IMR-90 (cell line): ENCODE measurements at regions not wholly inside any gene's neighbourhood (a gene's known extent, or its start where the extent isn't known, plus 50 kb on each side); places are given as distances from the start of the nearest gene placed in this dataset.

Experiments
- ATAC-seq: fragments of 200-7000 bp; cut with Tn5 transposase; 2 replicates; pipeline ENCODE4 v1.9.1; 2020; ENCODE audit warnings: low read depth, mild to moderate bottlenecking, moderate library complexity
- BruUV-seq: library from RNA; stranded (reverse); fragments of 400-500 nt; replicated peaks from 2 replicates; lab custom pipeline; 2021; lab: Mats Ljungman, UMichigan
- CTCF ChIA-PET: fragments of 300-600 bp; formaldehyde crosslinking; extraction: SDS; loops from one replicate; lab custom pipeline; 2021; ENCODE audit warnings: antibody characterized with exemption; lab: Yijun Ruan, JAX
- POLR2A ChIA-PET: fragments of 300-600 bp; sonication (Branson Sonifier 250); formaldehyde crosslinking; loops from one replicate; lab custom pipeline; 2022; ENCODE audit warnings: antibody characterized with exemption; ENCODE audit not compliant: unreplicated experiment; lab: Charles Lee
- DNase-seq: peaks from one replicate; pipeline ENCODE4 v3.0.0; 2013
- H2AFZ ChIP-seq: replicated peaks from 2 replicates; pipeline ENCODE3; 2013; ENCODE audit warnings: low read length, mild to moderate bottlenecking; ENCODE audit not compliant: poor library complexity
- H2AK5ac ChIP-seq: 2 replicates; pipeline ENCODE4 v1.6.1; 2013; ENCODE audit warnings: low read depth, low read length, inconsistent platforms
- H2AK9ac ChIP-seq: replicated peaks from 2 replicates; pipeline ENCODE3; 2013; ENCODE audit warnings: mild to moderate bottlenecking, low read depth, low read length, moderate library complexity; ENCODE audit not compliant: poor library complexity
- H2BK120ac ChIP-seq: 2 replicates; pipeline ENCODE4 v1.6.1; 2013; ENCODE audit warnings: low read depth, low read length, inconsistent platforms
- H2BK15ac ChIP-seq: 3 replicates; pipeline ENCODE4 v1.6.1; 2013; ENCODE audit warnings: low read depth, low read length, inconsistent platforms
- H2BK20ac ChIP-seq: 2 replicates; pipeline ENCODE4 v1.6.1; 2013; ENCODE audit warnings: low read depth, mild to moderate bottlenecking, inconsistent platforms, low read length, moderate library complexity
- H2BK5ac ChIP-seq: 2 replicates; pipeline ENCODE4 v1.6.1; 2013; ENCODE audit warnings: mild to moderate bottlenecking, low read depth, low read length, inconsistent platforms; ENCODE audit not compliant: poor library complexity, severe bottlenecking
- H3K14ac ChIP-seq: replicated peaks from 2 replicates; pipeline ENCODE4 v1.6.1; 2013; ENCODE audit warnings: low read depth, low read length, inconsistent platforms
- H3K18ac ChIP-seq: 2 replicates; pipeline ENCODE4 v1.6.1; 2013; ENCODE audit warnings: low read depth, low read length, control low read depth
- H3K23ac ChIP-seq: 2 replicates; pipeline ENCODE4 v1.6.1; 2013; ENCODE audit warnings: low read depth, low read length, inconsistent platforms
- H3K27ac ChIP-seq: 2 replicates; pipeline ENCODE4 v1.5.1; 2013; ENCODE audit warnings: mild to moderate bottlenecking, control low read depth, low read length; ENCODE audit not compliant: insufficient read depth
- H3K27me3 ChIP-seq: 2 replicates; pipeline ENCODE4 v1.6.1; 2013; ENCODE audit warnings: low read length; ENCODE audit not compliant: control insufficient read depth, insufficient read depth
- H3K36me3 ChIP-seq: 2 replicates; pipeline ENCODE4 v1.6.1; 2013; ENCODE audit warnings: low read length, mixed read lengths; ENCODE audit not compliant: control insufficient read depth, insufficient read depth
- H3K4ac ChIP-seq: 2 replicates; pipeline ENCODE4 v1.6.1; 2013; ENCODE audit warnings: low read depth, low read length, inconsistent platforms
- H3K4me1 ChIP-seq: 2 replicates; pipeline ENCODE4 v1.6.1; 2013; ENCODE audit warnings: low read length, mixed read lengths; ENCODE audit not compliant: control insufficient read depth, insufficient read depth
- H3K4me2 ChIP-seq: 2 replicates; pipeline ENCODE4 v1.6.1; 2013; ENCODE audit warnings: low read depth, mild to moderate bottlenecking, control low read depth, low read length, moderate library complexity
- H3K4me3 ChIP-seq: 2 replicates; pipeline ENCODE4 v1.5.1; 2013; ENCODE audit warnings: low read depth, mild to moderate bottlenecking, control low read depth, low read length, moderate library complexity; ENCODE audit not compliant: insufficient read depth
- H3K56ac ChIP-seq: 2 replicates; pipeline ENCODE4 v1.6.1; 2013; ENCODE audit warnings: low read length, inconsistent platforms; ENCODE audit not compliant: insufficient read depth; ENCODE audit errors: extremely low read depth
- H3K79me1 ChIP-seq, 2 experiments: 2 replicates each; pipeline ENCODE4 v1.6.1; 2013; ENCODE audit warnings: low read length in 2 of 2, inconsistent platforms in 1 of 2, low read depth in 1 of 2
- H3K9ac ChIP-seq: 2 replicates; pipeline ENCODE4 v1.6.1; 2013; ENCODE audit warnings: low read depth, low read length, control low read depth
- H3K9me1 ChIP-seq: 2 replicates; pipeline ENCODE4 v1.6.1; 2013; ENCODE audit warnings: low read length, inconsistent platforms; ENCODE audit not compliant: insufficient read depth
- H3K9me3 ChIP-seq: 2 replicates; pipeline ENCODE4 v1.6.1; 2013; ENCODE audit warnings: low read length; ENCODE audit not compliant: control insufficient read depth, insufficient read depth
- H4K20me1 ChIP-seq: 2 replicates; pipeline ENCODE4 v1.6.1; 2013; ENCODE audit warnings: low read length, inconsistent platforms; ENCODE audit not compliant: insufficient read depth
- H4K5ac ChIP-seq: 2 replicates; pipeline ENCODE4 v1.6.1; 2013; ENCODE audit warnings: mild to moderate bottlenecking, low read depth, low read length, control low read depth
- H4K8ac ChIP-seq, 2 experiments: 2 replicates each; pipeline ENCODE4 v1.6.1; 2013; ENCODE audit warnings: low read depth in 2 of 2, low read length in 2 of 2, control low read depth in 1 of 2, inconsistent platforms in 1 of 2
- H4K91ac ChIP-seq: 2 replicates; pipeline ENCODE4 v1.6.1; 2013; ENCODE audit warnings: low read depth, low read length, inconsistent platforms; ENCODE audit not compliant: insufficient read depth
- FOS ChIP-seq: fragments of 150-350 bp; IDR thresholded peaks from 2 replicates; pipeline ENCODE4 v1.6.1; 2016; ENCODE audit warnings: low read depth, low read length
- MAZ ChIP-seq: IDR thresholded peaks from 2 replicates; pipeline ENCODE4 v1.6.1; 2012; ENCODE audit warnings: low read depth, mild to moderate bottlenecking, low read length, improper control_type of control experiment, moderate library complexity, borderline replicate concordance
- NFE2L2 ChIP-seq: fragments of 150-350 bp; IDR thresholded peaks from 2 replicates; pipeline ENCODE4 v1.6.1; 2016; ENCODE audit warnings: low read depth, mild to moderate bottlenecking, low read length
- RAD21 ChIP-seq: IDR thresholded peaks from 2 replicates; pipeline ENCODE4 v1.6.1; 2012; ENCODE audit warnings: low read length, improper control_type of control experiment
- SMC3 ChIP-seq: fragments of 150-350 bp; IDR thresholded peaks from 2 replicates; pipeline ENCODE4 v1.6.1; 2016; ENCODE audit warnings: low read depth, mild to moderate bottlenecking, antibody characterized with exemption, low read length, moderate library complexity
- USF2 ChIP-seq: fragments of 150-350 bp; IDR thresholded peaks from 2 replicates; pipeline ENCODE4 v1.6.1; 2017; ENCODE audit warnings: mild to moderate bottlenecking, antibody characterized with exemption, low read length, low read depth
- WGBS, 2 experiments: methylation state at CpG; one replicate each; pipeline versions ENCODE4 v1.1.5 to v1.1.7; 2013; ENCODE audit warnings: missing lambda C conversion rate in 2 of 2; ENCODE audit not compliant: insufficient read length in 1 of 2; ENCODE audit errors: extremely low coverage in 2 of 2; 5-methylcytosine and 5-hydroxymethylcytosine counted together
- dilution Hi-C: fragments of 300-500 bp; cut with HindIII; formaldehyde crosslinking; loops from one replicate; pipeline ENCODE4 v1.14.3; 2018; ENCODE audit warnings: low sequenced_read_pairs; ENCODE audit not compliant: unreplicated experiment
- in situ Hi-C: fragments of 300-500 bp; cut with MboI; formaldehyde crosslinking; loops from 3 replicates; pipeline ENCODE4 v1.14.3; 2019; ENCODE audit warnings: low sequenced_read_pairs, inconsistent platforms, mixed read lengths
- intact Hi-C: fragments of 100-400 bp; cut with micrococcal nuclease; formaldehyde crosslinking; loops from 2 replicates; pipeline ENCODE4 v1.10.0; 2022
- TF ChIP-seq, protein P1 (sequence below): conservative IDR thresholded peaks from 2 replicates; pipeline ENCODE4 v1.5.1; 2012; ENCODE audit warnings: mild to moderate bottlenecking, low read depth, low read length, improper control_type of control experiment

DNA sequence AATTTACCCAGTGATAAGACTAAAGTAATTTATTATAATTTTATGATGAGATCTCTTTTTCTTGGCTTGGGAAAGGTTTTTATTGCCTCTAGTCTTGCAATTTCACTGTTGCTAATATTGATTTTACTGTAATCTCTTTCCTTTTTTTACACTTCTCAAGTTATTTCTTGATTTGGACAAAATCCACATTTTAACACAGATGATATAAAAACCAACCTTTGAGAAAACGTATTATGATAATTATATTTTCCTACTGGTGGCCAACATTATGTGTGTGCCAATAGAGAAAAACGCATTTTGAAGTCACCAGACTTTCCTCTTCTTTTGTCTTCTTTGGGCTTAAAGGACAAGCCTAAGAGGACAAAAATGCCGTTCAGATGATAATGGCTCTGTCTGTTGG is 314.9 kb downstream of the PRDM2 start:
- ChIA-PET CTCF (no interaction called here), POLR2A (no interaction called here)
- no peak overlapping the region for H3K27ac ChIP-seq
- in situ Hi-C loops (no loop called here), dilution Hi-C loops (no loop called here), intact Hi-C loops (no loop called here)
- no peaks in the 10 kb centered on the region for H3K79me1 ChIP-seq
- ATAC-seq (no peak), DNase-seq (no peak)
- no peak overlapping the region for H4K8ac ChIP-seq
- no peak overlapping the region for H2AK5ac ChIP-seq
- H3K27me3 ChIP-seq, result no peaks in the 10 kb centered on the region
- H3K36me3 ChIP-seq, result no peaks in the 10 kb centered on the region
- H2BK5ac ChIP-seq, result no peak overlapping the region
- H2BK20ac ChIP-seq, result no peak overlapping the region
- H3K4ac ChIP-seq, result no peak overlapping the region
- TF ChIP-seq SMC3, result no peak
- no peak for TF ChIP-seq RAD21
- no peak for TF ChIP-seq NFE2L2
- TF ChIP-seq MAZ, result no peak
- TF ChIP-seq FOS, result no peak
- no peak for TF ChIP-seq USF2
- TF ChIP-seq, protein P1, sequence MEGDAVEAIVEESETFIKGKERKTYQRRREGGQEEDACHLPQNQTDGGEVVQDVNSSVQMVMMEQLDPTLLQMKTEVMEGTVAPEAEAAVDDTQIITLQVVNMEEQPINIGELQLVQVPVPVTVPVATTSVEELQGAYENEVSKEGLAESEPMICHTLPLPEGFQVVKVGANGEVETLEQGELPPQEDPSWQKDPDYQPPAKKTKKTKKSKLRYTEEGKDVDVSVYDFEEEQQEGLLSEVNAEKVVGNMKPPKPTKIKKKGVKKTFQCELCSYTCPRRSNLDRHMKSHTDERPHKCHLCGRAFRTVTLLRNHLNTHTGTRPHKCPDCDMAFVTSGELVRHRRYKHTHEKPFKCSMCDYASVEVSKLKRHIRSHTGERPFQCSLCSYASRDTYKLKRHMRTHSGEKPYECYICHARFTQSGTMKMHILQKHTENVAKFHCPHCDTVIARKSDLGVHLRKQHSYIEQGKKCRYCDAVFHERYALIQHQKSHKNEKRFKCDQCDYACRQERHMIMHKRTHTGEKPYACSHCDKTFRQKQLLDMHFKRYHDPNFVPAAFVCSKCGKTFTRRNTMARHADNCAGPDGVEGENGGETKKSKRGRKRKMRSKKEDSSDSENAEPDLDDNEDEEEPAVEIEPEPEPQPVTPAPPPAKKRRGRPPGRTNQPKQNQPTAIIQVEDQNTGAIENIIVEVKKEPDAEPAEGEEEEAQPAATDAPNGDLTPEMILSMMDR, result no peak
- H3K18ac ChIP-seq, result no peak overlapping the region
- H2AK9ac ChIP-seq, result no peak overlapping the region
- no peaks in the 10 kb centered on the region for H3K4me1 ChIP-seq
- peaks cover 18% of the 10 kb centered on the region for H3K9me3 ChIP-seq
- no peak overlapping the region for H4K91ac ChIP-seq
- no peak overlapping the region for H3K56ac ChIP-seq
- no peak overlapping the region for H3K9ac ChIP-seq
- no peaks in the 10 kb centered on the region for H3K9me1 ChIP-seq
- H3K23ac ChIP-seq, result no peak overlapping the region
- H3K4me2 ChIP-seq, result no peak overlapping the region
- no peak overlapping the region for H4K5ac ChIP-seq
- no peak overlapping the region for H2BK15ac ChIP-seq
- H2BK120ac ChIP-seq, result no peak overlapping the region
- no peak overlapping the region for H3K14ac ChIP-seq
- no peak overlapping the region for H2AFZ ChIP-seq
- no peak overlapping the region for H3K4me3 ChIP-seq
- no peaks in the 10 kb centered on the region for H4K20me1 ChIP-seq
- BruUV-seq, result no TSS peak
- no CpG with 5 or more reads among the region's 3 CpGs for WGBS, 2 experiments
